GM21447 (cell line): ENCODE measurements at regions not wholly inside any gene's neighbourhood (a gene's known extent, or its start where the extent isn't known, plus 50 kb on each side); places are given as distances from the start of the nearest gene placed in this dataset.
"Not testable (repeated sequence)": the region's sequence is repeated elsewhere in the genome, so short reads cannot be mapped to it uniquely, and the experiment has no call there.

ENCODE experiments used
- ATAC-seq: cut with Tn5 transposase; IDR thresholded peaks from one replicate; pipeline ENCODE4 v1.9.1; 2021; ENCODE audit not compliant: unreplicated experiment

DNA sequence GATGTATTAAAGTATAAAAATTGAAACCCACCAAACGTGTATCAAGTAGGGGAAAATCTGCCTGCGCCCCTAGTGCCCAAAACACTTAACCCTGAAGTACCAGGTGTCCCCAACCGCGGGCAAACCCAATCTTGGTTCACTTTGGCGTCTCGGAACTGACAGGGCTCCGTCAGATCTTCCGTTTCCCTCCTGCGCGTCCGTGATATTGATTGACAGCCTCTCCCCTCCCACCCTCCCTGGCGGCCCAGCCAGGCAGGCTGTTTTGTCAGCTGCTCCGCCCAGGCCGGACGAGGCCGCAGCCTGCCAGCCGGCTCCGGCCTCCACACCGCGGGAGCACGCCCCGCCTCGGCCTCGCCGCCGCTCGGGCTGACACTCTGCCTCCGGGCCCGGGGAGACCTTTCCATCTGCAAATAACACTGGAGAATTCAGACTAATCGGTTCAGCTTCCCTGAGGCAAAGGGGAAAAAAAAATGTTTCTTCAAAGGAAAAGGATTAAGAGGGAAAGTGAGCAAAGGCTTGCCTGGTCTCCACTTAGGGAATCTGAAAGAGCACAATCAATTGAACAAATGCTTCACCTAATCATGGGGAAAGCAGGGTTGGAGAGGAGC lies 234.9 kb upstream of the MCHR2 start:
- ATAC-seq = peak; percentile 99

DNA sequence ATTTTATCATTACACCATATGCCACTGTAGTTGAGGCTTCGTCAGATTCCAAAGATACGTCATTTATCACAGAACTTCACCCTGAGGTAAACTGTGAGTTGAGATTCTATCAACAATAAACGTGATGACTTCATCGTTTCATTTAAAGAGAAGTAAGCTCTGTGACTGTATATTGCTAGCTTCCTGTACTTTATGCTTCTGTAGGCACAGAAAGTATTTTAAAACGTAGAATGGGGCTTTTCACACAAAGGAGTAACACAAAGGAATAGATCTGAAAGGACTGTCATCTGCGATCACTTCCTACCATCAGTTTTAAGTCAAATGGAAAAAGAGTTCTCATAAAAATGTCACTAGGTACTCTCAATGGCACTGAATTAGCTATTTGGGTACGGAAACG lies 234.4 kb upstream of the MCHR2 start:
- no peak for ATAC-seq

DNA sequence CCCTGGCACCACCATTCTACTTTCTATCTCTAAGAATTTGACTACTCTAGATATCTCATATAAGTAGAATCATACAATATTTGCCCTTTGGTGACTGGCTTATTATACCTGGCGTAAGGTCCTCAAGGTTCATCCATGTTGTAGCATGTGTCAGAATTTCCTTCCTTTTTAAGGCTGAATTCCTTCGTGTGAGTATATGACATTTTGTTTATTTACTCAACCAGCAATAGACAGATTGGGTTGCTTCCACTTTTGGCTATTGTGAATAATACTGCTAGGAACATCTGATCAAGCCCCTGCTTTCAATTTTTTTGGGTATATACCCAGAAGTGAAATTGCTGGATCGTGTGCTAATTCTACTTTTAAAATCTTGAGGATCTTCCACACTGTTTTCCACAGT lies 232.8 kb upstream of the MCHR2 start:
- no peak for ATAC-seq

DNA sequence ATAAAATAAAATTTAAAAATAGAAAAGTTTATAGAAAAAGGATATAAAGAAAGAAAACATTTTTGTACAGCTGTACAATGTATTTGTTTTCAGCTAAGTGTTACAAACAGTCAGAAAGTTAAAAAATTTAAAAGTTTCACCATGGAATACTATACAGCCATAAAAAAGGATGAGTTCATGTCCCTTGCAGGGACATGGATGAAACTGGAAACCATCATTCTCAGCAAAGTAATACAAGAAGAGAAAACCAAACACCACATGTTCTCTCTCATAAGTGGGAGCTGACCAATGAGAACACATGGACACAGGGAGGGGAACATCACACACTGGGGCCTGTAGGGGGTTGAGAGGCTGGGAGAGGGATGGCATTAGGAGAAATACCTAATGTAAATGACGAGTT lies 229.9 kb upstream of the MCHR2 start:
- ATAC-seq = not testable (repeated sequence)

DNA sequence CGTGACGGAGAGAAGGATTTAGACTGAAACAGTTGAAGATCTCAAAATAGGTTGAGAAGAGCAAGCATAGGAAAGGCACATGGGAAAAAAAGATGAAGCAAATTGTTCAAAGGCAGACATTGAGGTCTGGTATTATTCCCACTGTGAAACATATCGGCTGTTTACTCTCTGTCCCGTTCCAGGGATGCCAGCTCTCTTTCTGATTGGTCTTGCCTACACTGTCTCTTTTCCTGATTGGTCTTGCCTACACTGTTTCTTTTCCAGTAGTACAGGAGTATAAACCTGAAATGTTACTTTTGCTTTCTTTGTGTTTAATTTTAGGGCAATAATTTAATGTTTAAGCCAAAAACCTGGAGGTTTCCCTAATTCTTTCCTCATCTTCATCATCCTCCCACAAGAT lies 226.5 kb upstream of the MCHR2 start:
- no peak for ATAC-seq

DNA sequence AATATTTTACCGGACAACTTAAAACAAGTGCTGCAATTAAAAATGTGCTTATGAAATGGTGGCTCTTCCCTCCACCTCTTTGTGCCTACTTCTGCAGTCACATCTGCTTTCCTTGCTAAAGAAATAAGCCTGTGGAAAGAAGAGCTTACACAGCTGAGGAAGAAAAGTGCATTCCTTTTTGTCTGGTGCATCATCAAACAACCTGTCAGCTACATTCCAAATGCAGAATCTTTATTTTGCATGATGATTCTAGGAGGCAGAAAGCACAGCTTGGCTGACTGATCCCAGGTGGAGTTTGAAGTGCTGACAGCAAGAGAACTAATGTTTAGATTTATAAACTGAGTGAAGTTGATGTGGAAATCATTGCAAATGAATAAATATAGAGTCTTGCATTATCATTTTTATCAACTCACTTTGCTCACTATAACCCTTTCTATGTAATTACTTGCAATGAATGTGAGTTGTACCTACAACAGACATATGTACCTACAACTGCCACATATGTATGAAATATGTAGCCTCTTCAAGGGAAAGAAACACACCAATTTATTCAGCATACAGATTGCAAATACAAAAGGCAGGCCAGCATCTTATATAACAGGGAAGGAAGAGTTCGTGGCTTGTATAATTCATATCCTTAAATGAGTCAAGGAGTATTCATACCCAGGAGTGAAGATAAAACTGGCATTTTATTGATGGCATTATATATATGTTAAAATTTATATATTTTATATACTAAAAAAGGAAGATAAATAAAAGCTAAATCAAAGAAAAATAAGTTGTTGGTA lies 223.4 kb upstream of the MCHR2 start:
- ATAC-seq = no peak

DNA sequence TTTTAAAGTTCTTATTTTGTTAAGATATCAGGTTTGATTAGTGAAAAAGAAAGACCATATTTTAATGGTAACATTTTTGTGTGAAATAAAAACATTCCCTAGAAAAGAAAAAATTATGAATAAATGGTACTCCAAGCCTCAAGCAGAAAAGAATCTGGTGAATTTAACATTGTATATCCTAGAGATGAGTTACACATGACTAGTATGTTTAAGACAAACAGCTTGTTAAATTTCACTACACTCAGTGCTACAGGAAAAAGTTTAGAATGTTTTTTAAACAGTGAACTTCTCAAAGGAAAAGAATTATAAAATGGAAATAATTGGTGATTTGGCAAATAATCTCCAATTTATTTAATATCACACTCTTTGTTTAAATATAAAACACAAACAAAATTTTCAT lies 222.7 kb upstream of the MCHR2 start:
- ATAC-seq = no peak

DNA sequence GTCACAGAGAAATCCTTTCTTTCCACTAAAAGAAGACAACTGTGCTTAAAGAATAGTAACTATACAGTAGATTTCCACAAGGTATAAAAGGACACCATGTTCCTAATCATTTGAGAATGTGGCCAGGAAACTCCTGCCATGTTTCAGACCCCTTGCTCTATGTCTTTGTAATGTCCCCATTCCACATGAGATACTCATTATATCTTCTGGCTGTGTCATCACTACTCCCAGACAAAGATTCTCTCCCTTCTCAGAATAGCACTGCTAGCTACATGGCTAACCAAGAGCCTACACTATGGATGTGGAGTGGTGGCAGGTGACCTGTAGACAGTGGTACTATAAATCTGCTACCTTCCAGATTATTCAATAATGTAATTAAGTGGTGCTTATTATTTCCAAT lies 218.1 kb upstream of the MCHR2 start:
- no peak for ATAC-seq

DNA sequence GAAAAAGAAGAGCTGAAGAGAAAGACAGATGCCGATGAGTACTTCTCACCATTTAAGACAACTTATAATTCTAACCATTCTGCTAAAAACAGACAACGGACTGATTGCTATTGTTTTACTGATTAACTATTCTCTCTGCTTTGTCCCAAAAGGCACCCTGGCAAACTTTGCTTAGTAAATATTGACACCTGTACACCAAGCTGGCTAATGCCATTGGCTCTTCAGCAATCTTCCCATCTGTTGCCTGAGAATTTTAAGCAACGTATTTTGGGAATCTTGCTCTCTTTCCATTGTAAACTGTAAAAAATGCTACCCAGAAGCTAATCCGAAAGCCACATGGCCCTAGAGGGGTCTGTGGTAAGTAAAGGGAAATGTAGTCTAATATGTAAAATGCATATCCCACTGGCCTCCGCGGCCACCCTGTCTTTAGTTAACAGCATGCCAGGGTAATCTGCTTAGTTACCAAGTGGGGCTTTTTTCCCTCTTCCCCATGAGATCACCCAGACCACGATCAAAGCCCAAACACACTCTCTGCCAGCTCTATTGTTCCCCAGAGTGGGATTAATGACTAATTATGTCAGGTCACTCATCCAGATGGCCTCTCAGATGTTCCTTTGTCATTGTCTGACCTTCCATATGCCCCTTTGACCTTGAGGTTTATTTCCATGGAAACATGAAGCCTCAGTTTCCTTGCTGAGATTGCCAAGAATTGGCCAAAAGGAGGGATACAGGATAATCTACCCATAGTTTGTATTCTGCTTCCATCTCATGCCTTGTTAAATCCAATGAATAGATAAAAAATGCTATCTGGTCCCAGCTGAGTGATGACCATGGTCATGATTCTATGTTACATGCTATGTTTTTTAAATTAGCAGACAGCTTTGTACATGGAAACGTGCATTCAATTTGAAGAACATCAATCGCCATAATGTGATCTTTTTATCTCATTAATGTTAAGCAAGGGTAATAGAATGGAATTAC lies 216.4 kb upstream of the MCHR2 start:
- ATAC-seq = no peak

DNA sequence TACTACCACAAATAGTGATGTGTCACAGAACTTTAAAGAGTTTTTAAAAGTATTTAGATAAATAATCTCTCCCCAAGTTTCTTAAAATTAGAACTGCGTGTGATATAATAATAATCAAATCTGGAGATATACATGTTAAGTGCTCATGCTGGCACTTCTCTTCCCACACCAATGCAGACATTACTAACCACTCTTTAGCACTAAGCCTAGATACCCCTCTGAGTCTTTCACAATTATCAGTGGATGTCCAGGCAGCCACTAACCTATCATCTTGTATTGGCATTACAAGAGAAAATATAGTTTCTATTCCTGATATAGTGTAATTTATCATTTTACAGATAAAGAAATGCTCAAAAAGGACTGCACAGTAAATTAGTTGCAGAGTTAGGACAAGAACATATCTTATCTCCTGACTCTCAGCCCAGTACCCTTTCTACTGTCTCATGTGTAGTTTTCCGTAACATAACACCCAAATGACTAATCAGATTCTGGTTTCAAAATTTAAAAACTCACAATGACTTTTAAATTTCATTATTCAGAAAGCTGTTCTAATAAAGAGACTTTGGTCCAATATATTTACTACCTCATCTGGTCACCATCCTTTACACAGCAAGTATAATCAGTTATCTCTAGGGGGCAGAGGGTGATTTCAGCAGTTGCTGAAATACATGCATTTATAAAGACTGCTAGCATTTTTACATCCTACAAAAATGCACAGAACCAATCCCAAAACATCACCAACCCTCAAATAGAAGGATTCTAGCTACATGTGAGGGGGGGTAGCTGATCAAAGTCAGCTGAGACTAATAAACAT lies 215.5 kb upstream of the MCHR2 start:
- no peak for ATAC-seq

DNA sequence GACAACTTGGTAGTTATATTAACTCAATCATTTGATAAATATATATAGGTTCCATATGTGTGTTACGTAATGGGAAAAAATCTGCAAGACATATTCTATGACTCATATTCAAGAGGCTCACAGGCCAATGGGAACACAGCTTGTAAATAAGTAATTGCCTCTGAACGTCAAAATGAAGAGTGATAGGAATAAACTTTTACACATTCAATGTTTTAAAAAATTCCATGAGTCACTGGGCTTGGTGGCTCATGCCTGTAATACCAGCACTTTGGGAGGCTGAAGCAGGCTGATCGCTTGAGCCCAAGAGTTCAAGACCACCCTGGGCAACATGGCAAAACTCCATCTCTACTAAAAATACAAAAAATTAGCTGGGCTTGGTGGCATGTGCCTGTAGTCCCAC lies 209.4 kb upstream of the MCHR2 start:
- ATAC-seq = no peak

DNA sequence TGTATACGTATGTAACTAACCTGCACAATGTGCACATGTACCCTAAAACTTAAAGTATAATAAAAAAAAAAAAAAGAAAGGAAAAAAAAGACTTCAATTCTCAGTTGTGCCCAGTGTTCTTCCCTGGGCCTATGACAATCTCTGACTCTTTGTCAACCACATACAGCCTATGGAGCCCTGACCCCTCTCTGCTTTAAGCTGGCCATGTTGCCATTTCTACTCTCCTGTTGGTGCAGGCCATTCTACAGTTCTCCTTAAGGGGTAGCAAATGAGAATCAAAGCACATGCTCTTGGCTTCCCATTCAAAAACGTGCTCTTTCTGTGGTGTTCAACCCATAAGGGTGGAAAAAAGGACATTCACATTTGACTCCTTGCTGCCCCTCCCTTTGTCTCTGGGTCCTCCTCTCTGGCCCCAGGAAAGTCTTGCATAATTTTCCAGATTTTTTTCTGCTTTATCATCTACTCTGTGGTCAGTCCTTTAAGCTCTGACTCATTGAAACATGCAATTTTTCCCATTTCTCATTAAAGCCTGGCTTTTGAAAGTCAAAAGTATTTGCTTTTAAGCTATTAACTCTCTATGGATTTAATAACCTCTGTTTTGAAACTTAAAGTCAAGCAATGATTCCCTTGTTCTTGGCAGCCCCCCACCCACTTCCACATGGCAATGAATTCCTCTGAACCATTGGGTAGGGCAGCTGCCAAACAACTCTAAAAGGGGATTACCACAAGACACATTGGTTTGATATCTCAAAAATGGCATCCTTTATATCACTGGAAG lies 208.6 kb upstream of the MCHR2 start:
- no peak for ATAC-seq

DNA sequence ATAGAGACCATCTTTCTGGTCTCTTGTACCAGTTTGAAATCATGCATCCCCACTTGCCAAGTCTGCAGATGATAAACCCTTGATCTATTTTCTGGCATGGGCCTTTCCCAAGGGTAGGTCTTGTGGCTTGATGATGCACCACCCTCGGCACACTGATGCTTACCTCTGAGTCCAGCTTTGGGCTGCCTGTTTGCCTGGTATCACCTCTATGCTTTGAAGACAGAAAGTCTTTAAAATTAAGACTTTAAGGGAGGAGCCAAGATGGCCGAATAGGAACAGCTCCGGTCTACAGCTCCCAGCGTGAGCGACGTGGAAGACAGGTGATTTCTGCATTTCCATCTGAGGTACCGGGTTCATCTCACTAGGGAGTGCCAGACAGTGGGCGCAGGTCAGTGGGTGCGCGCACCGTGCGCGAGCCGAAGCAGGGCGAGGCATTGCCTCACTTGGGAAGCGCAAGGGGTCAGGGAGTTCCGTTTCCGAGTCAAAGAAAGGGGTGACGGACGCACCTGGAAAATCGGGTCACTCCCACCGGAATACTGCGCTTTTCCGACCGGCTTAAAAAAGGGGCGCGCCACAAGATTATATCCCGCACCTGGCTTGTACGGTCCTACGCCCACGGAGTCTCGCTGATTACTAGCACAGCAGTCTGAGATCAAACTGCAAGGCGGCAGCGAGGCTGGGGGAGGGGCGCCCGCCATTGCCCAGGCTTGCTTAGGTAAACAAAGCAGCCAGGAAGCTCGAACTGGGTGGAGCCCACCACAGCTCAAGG lies 202.4 kb upstream of the MCHR2 start:
- ATAC-seq = not testable (repeated sequence)

DNA sequence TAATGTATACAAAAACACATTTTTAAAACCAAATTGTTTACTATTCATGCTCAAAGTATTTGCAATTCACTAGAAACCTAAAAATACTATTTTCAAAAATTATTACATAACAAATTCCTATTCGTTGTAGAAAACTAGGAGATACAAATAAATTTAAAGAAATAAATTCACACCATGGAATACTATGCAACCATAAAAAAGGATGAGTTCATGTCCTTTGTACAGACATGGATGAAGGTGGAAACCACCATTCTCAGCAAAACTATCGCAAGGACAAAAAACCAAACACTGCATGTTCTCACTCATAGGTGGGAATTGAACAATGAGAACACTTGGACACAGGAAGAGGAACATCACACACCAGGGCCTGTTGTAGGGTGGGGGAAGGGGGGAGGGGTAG lies 201.2 kb upstream of the MCHR2 start:
- ATAC-seq = not testable (repeated sequence)

DNA sequence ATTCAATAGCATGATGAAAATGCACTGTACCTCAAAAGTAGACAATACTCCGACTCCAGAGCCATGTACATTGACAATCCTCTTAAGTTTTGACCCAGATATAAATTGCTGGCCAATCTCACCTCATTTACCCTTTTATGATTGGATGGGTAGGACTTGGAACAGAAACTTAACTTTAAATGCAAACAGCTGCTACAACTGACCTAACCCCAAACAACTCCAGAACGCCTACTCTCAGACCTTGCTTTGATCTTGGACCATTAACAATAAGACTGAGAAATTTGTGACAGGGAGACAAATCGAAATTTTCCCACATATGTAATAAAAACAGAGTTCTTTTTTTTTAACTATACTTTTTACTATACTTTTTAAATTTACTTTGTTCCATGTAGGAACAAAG lies 200.5 kb upstream of the MCHR2 start:
- ATAC-seq = no peak

DNA sequence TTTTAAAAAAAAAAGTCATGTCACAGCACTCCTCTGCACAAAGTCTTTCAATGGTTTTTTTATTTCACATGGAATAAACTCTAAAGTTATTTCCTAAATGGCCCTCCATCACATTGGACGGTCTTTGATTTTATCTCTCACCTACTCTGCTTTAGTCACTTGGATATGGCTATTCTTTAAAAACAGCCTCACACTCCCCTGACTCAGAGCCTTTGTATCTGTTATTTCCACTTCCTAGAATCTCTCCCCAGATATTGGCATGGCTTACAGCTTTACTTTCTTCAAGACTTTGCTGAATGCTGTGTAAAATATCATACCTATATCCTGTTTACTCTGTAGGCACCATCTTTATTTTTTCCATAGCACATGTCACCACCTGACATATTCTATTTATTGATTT lies 194.7 kb upstream of the MCHR2 start:
- no peak for ATAC-seq

DNA sequence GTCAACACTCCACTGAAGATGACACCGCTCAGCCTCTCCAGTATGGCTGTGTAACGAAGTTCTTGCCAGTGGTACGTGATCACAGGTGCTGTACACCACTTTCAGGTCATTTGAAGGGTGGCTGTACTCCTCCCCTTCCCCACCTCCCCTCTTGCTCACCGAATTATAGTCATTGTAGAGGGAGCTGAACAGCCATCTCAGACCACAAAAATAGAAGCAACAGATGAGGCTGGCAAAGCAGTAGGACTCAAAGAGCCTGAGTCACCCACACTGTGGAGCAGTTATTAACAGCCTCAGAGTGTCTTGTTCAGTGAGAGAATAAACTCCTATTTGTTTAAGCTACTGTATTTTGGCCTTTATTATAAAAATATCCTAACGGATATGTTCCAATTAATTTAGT lies 192.5 kb upstream of the MCHR2 start:
- ATAC-seq = no peak

DNA sequence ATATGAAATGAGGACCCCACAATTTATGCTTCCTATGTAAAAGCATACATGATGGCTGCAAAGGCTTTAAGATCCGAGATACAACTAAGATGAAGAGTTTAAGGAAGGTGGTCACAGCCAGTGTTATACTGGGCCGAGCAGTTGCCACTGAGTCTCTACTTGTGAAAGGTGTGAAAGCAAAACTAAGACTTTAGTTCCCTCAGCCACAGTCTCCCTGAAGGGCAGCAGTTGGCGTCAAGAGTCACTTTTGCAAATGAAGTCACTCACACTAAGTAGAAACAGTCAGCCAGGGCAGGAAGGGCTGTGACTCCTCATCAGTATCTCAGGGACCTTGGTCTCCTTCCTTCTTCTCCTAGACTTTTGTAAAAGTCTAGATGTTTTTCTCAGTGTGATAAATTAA lies 191.6 kb upstream of the MCHR2 start:
- peak; percentile 84 for ATAC-seq

DNA sequence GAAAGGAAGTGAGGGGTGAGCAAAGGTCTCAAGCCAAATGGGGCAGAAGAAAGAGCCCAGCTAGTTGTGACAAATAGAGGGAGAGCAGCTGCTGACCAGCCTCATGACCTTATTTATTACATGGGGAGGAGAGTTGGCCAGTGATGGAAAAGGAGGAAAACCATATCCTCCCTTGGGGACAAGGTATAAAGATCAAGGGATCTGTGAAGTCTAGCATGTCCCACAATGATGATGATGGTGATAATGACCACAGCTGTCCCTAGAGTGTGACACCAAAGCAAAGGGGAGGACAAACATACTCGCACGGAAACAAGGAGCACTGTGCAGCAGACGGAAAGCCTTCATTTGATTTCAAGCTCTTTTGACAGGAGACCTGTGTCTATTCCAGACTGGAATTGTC lies 190.4 kb upstream of the MCHR2 start:
- ATAC-seq = no peak
